NT2/D1 (cell line): ENCODE measurements at regions not wholly inside any gene's neighbourhood (a gene's known extent, or its start where the extent isn't known, plus 50 kb on each side); places are given as distances from the start of the nearest gene placed in this dataset.

ENCODE experiments used
- SUZ12 ChIP-seq: IDR thresholded peaks from 2 replicates; pipeline ENCODE4 v1.6.1; 2011; ENCODE audit not compliant: insufficient read length, insufficient read depth; ENCODE audit errors: extremely low read depth
- YY1 ChIP-seq: IDR thresholded peaks from 2 replicates; pipeline ENCODE4 v1.6.1; 2011; ENCODE audit not compliant: insufficient read length, insufficient read depth
- ZNF274 ChIP-seq: IDR thresholded peaks from 2 replicates; pipeline ENCODE4 v1.6.1; 2011; ENCODE audit warnings: mild to moderate bottlenecking, low read depth, low read length

DNA sequence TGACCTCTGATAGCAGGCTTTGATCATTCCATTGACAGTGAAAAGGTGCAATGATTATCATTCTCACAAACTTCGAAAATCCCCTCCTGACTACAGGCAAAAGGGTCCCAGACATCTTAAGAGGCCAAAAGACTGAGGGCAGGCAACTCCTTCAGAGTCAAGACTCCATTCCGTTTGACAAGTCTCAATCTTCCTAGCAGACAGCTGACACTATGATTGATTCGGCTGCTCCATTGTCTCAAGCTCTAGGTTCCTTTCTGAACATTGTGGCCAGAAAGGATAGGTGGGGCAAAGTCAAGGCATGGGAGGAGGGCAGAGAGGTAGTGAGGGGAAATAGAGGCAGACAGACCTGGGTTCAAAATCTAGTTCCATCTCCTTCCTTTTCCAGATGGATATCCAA is 53.7 kb upstream of the MAN1A2 start:
- TF ChIP-seq SUZ12 (no peak), ZNF274 (no peak), YY1 (no peak)
